HCT116 (cell line): ENCODE measurements at regions not wholly inside any gene's neighbourhood (a gene's known extent, or its start where the extent isn't known, plus 50 kb on each side); places are given as distances from the start of the nearest gene placed in this dataset.

Source experiments
- ATAC-seq: fragments of 200-7000 bp; cut with Tn5 transposase; 2 replicates; pipeline ENCODE4 v1.9.1; 2020; ENCODE audit warnings: mild to moderate bottlenecking, moderate library complexity
- BruUV-seq: library from RNA; stranded (reverse); fragments of 400-500 nt; replicated peaks from 2 replicates; lab custom pipeline; 2021; lab: Mats Ljungman, UMichigan
- CTCF ChIA-PET: fragments of 300-600 bp; sonication (Branson Sonifier 250); formaldehyde crosslinking; loops from one replicate; lab custom pipeline; 2021; ENCODE audit warnings: antibody characterized with exemption; lab: Charles Lee
- POLR2A ChIA-PET: fragments of 300-600, 350-600 bp; sonication (Branson Sonifier 250); formaldehyde crosslinking; loops from one replicate; lab custom pipeline; 2021; ENCODE audit warnings: antibody characterized with exemption; lab: Charles Lee
- RAD21 ChIA-PET, 2 experiments: fragments of 300-600 bp; sonication (Branson Sonifier 250); formaldehyde crosslinking; loops; one replicate each; lab custom pipeline; 2023; ENCODE audit warnings: low total read pairs in 2 of 2; ENCODE audit not compliant: uncharacterized antibody in 2 of 2, unreplicated experiment in 2 of 2, low non-redundant PET in 1 of 2; lab: Charles Lee
- DNase-seq: peaks from one replicate; pipeline ENCODE4 v3.0.0-alpha.2; 2010; ENCODE audit warnings: low read depth, low spot score
- H2AFZ ChIP-seq: fragments of 200-600 bp; shearing (Covaris generic), sonication (generic); 2 replicates; pipeline ENCODE4 v1.6.1; 2017; ENCODE audit warnings: low read depth, mixed run types, mixed read lengths, antibody characterized with exemption, low read length; ENCODE audit not compliant: poor library complexity, severe bottlenecking
- H3K27ac ChIP-seq: 2 replicates; pipeline ENCODE4 v1.5.1; 2012; ENCODE audit warnings: low read depth, low read length
- H3K27me3 ChIP-seq: fragments of 200-600 bp; sonication (generic); 2 replicates; pipeline ENCODE4 v1.6.1; 2016; ENCODE audit warnings: mixed run types, low read length, mixed read lengths; ENCODE audit not compliant: insufficient read depth
- H3K36me3 ChIP-seq, 2 experiments: fragments of 200-500 bp in 1 of 2; fragments of 200-600 bp in 1 of 2; sonication (Bioruptor generic) in 1 of 2; sonication (generic) in 1 of 2; 2 replicates each; pipeline versions ENCODE4 v1.5.1 to v1.6.1; 2014 to 2016; ENCODE audit warnings: low read length in 2 of 2, inconsistent platforms in 1 of 2, mixed read lengths in 1 of 2, mixed run types in 1 of 2; ENCODE audit not compliant: insufficient read depth in 2 of 2, control insufficient read depth in 1 of 2
- H3K4me1 ChIP-seq, 2 experiments: fragments of 200-600 bp in 1 of 2; sonication (generic) in 1 of 2; 2 replicates each; pipeline versions ENCODE4 v1.5.1 to v1.6.1; 2012 to 2017; ENCODE audit warnings: low read length in 2 of 2, inconsistent platforms in 1 of 2, mild to moderate bottlenecking in 1 of 2, mixed read lengths in 1 of 2, mixed run types in 1 of 2, moderate library complexity in 1 of 2; ENCODE audit not compliant: insufficient read depth in 2 of 2, control insufficient read depth in 1 of 2
- H3K4me2 ChIP-seq: fragments of 200-600 bp; sonication (generic); 2 replicates; pipeline ENCODE4 v1.6.1; 2017; ENCODE audit warnings: mixed run types, low read length, mixed read lengths
- H3K4me3 ChIP-seq, 2 experiments: fragments of 200-600 bp in 1 of 2; sonication (generic) in 1 of 2; replicated peaks in 1 of 2; 2 replicates each; pipeline ENCODE4 v1.5.1; 2011 to 2016; ENCODE audit warnings: low read length in 2 of 2, control low read depth in 1 of 2, low read depth in 1 of 2, mild to moderate bottlenecking in 1 of 2, mixed read lengths in 1 of 2, mixed run types in 1 of 2
- H3K79me2 ChIP-seq: fragments of 200-600 bp; sonication (generic); 2 replicates; pipeline ENCODE4 v1.6.1; 2017; ENCODE audit warnings: mild to moderate bottlenecking, mixed run types, low read length, moderate library complexity, mixed read lengths; ENCODE audit not compliant: insufficient read depth
- H3K9ac ChIP-seq: fragments of 200-600 bp; sonication (generic); 2 replicates; pipeline ENCODE4 v1.6.1; 2016; ENCODE audit warnings: low read length, mixed read lengths
- H3K9me2 ChIP-seq: fragments of 200-600 bp; sonication (generic), shearing (Covaris generic); 2 replicates; pipeline ENCODE4 v1.6.1; 2017; ENCODE audit warnings: mixed run types, mild to moderate bottlenecking, moderate library complexity; ENCODE audit not compliant: insufficient read depth
- H3K9me3 ChIP-seq, 2 experiments: fragments of 200-500 bp in 1 of 2; fragments of 200-600 bp in 1 of 2; sonication (Bioruptor generic) in 1 of 2; sonication (generic) in 1 of 2; 2 replicates each; pipeline ENCODE4 v1.6.1; 2014 to 2017; ENCODE audit warnings: low read length in 2 of 2, mixed read lengths in 2 of 2, inconsistent platforms in 1 of 2, low read depth in 1 of 2, mild to moderate bottlenecking in 1 of 2, mixed run types in 1 of 2, moderate library complexity in 1 of 2; ENCODE audit not compliant: control insufficient read depth in 1 of 2, insufficient read depth in 1 of 2
- H4K20me1 ChIP-seq: fragments of 200-600 bp; sonication (generic), shearing (Covaris generic); 2 replicates; pipeline ENCODE4 v1.6.1; 2017; ENCODE audit warnings: mixed run types, mild to moderate bottlenecking, moderate library complexity; ENCODE audit not compliant: insufficient read depth
- EGR1 ChIP-seq: IDR thresholded peaks from 2 replicates; pipeline ENCODE4 v1.6.1; 2012; ENCODE audit warnings: low read depth
- ELF1 ChIP-seq: IDR thresholded peaks from 2 replicates; pipeline ENCODE4 v1.6.1; 2012; ENCODE audit warnings: low read depth, borderline replicate concordance
- EZH2 ChIP-seq: fragments of 200-600 bp; sonication (generic); IDR thresholded peaks from 2 replicates; pipeline ENCODE4 v1.6.1; 2017; ENCODE audit warnings: antibody characterized with exemption, mixed run types
- FOSL1 ChIP-seq: IDR thresholded peaks from 2 replicates; pipeline ENCODE4 v1.6.1; 2012; ENCODE audit warnings: low read depth
- SIN3A ChIP-seq: IDR thresholded peaks from 2 replicates; pipeline ENCODE4 v1.6.1; 2012; ENCODE audit warnings: low read depth
- ZBTB33 ChIP-seq: IDR thresholded peaks from 2 replicates; pipeline ENCODE4 v1.6.1; 2011; ENCODE audit warnings: mild to moderate bottlenecking, low read length, moderate library complexity; ENCODE audit not compliant: insufficient replicate concordance; ENCODE audit errors: extremely low read depth
- intact Hi-C: fragments of 100-400 bp; cut with micrococcal nuclease; formaldehyde crosslinking; loops from 2 replicates; pipeline ENCODE4 v1.10.0; 2022
- TF ChIP-seq, protein P1 (sequence below), 3 experiments: fragments of 200-600 bp in 1 of 3; sonication (generic) in 1 of 3; IDR thresholded peaks in 2 of 3; conservative IDR thresholded peaks in 1 of 3; 2 replicates each; pipeline ENCODE4 v1.5.1; 2012 to 2017; ENCODE audit warnings: low read depth in 2 of 3, low read length in 2 of 3, antibody characterized with exemption in 1 of 3, borderline replicate concordance in 1 of 3, control low read depth in 1 of 3, mild to moderate bottlenecking in 1 of 3, mixed read lengths in 1 of 3, mixed run types in 1 of 3, moderate library complexity in 1 of 3; ENCODE audit not compliant: insufficient read depth in 1 of 3

DNA sequence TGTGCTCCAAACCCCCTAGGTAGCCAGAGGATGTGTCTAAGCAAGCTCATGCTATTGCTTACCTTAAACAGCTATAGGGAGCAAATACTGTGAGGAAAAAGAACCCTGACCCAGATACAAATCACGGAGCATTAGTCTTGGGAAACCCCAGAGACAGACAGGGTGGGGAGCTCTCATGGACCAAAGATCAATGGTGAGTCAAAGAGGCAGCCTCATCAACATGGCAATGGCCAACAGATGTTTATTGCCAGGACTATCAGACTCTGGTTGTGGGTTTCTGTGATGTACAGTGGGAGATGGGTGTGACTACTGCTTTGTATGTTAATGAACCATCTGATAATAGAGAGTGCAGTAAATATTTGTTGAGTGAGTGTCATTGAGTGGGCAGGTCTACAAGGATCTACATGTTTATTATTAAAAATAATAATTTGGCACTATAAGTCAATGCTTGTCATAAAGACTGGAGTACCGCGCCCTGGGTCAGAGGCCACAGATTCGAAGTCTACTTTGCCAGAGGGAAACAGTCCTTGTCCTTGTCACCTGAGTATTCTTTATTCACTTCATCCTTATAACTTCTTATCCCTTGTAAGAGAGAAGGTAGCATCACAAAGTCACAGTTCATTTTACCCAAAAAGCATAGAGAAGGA, 56.5 kb upstream of the RAI14 start:
- no TSS peak for BruUV-seq
- TF ChIP-seq FOSL1, result no peak
- no peak for TF ChIP-seq ELF1
- Histone ChIP-seq H3K27ac (no peak overlapping the region), H2AFZ (no peak overlapping the region), H3K9me2 (no peaks in the 10 kb centered on the region), H3K9ac (no peak overlapping the region), H3K9me3 (no peaks in the 10 kb centered on the region), H3K27me3 (no peaks in the 10 kb centered on the region), H3K4me1 (peaks cover 13 to 39% of the 10 kb centered on the region in 2 experiments), H3K36me3 (no peaks in the 10 kb centered on the region), H3K4me3 (no peak overlapping the region), H3K79me2 (no peaks in the 10 kb centered on the region), H4K20me1 (no peaks in the 10 kb centered on the region), H3K4me2 (no peak overlapping the region)
- ChIA-PET RAD21 (no interaction called here), POLR2A (interaction anchor here (1.5 kb wide), 1 partner anchor 12 kb away, joined by 3 read pairs; no protein-coding TSS in a partner anchor), CTCF (no interaction called here)
- intact Hi-C loops, result no loop called here
- no peak for ATAC-seq
- DNase-seq, result no peak

- Histone ChIP-seq H3K4me3 (no peak overlapping the region), H3K9me3 (no peaks in the 10 kb centered on the region), H3K27ac (no peak overlapping the region), H3K4me1 (peaks cover 13 to 39% of the 10 kb centered on the region in 2 experiments), H3K36me3 (no peaks in the 10 kb centered on the region), H4K20me1 (no peaks in the 10 kb centered on the region), H3K27me3 (no peaks in the 10 kb centered on the region), H3K9ac (no peak overlapping the region), H3K9me2 (no peaks in the 10 kb centered on the region), H2AFZ (no peak overlapping the region), H3K79me2 (no peaks in the 10 kb centered on the region), H3K4me2 (no peak overlapping the region)
- intact Hi-C loops, result no loop called here
- BruUV-seq, result no TSS peak
- CTCF ChIA-PET, result no interaction called here
- RAD21 ChIA-PET, result no interaction called here
- DNase-seq (no peak), ATAC-seq (no peak)
- TF ChIP-seq, protein P1, sequence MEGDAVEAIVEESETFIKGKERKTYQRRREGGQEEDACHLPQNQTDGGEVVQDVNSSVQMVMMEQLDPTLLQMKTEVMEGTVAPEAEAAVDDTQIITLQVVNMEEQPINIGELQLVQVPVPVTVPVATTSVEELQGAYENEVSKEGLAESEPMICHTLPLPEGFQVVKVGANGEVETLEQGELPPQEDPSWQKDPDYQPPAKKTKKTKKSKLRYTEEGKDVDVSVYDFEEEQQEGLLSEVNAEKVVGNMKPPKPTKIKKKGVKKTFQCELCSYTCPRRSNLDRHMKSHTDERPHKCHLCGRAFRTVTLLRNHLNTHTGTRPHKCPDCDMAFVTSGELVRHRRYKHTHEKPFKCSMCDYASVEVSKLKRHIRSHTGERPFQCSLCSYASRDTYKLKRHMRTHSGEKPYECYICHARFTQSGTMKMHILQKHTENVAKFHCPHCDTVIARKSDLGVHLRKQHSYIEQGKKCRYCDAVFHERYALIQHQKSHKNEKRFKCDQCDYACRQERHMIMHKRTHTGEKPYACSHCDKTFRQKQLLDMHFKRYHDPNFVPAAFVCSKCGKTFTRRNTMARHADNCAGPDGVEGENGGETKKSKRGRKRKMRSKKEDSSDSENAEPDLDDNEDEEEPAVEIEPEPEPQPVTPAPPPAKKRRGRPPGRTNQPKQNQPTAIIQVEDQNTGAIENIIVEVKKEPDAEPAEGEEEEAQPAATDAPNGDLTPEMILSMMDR (IDR thresholded peaks at IDR 0.05 in 2 of 3, conservative IDR thresholded peaks at IDR 0.05 in 1 of 3; ENCODE audit: borderline replicate concordance in 1 of 3, insufficient read depth in 1 of 3, low read depth in 2 of 3, low read length in 2 of 3), result no peak
- TF ChIP-seq SIN3A, result no peak
- TF ChIP-seq EGR1, result no peak
- no peak for TF ChIP-seq EZH2
- TF ChIP-seq ZBTB33, result no peak
- POLR2A ChIA-PET, result no interaction called here
These were observed 56.0 kb upstream of the RAI14 start for GRCh38 chr5:34600118-34600493.
